GM12878 (cell line): ENCODE measurements at regions not wholly inside any gene's neighbourhood (a gene's known extent, or its start where the extent isn't known, plus 50 kb on each side); places are given as distances from the start of the nearest gene placed in this dataset.

ENCODE experiments used
- ATAC-seq: fragments of 200-7000 bp; cut with Tn5 transposase; 3 replicates; pipeline ENCODE4 v1.9.1; 2020; ENCODE audit warnings: mild to moderate bottlenecking, moderate library complexity
- BruUV-seq: library from RNA; stranded (reverse); fragments of 400-500 nt; replicated peaks from 2 replicates; lab custom pipeline; 2021; lab: Mats Ljungman, UMichigan
- CTCF ChIA-PET: fragments of 300-600 bp; sonication (Branson Sonifier 250); formaldehyde crosslinking; extraction: SDS; loops from one replicate; lab custom pipeline; 2021; ENCODE audit warnings: inconsistent platforms; lab: Yijun Ruan, JAX
- POLR2A ChIA-PET: fragments of 350-600 bp; formaldehyde crosslinking; extraction: SDS; loops from one replicate; lab custom pipeline; 2021; ENCODE audit warnings: inconsistent platforms; lab: Charles Lee
- RAD21 ChIA-PET: fragments of 300-600 bp; sonication (Branson Sonifier 250); formaldehyde crosslinking; loops from one replicate; lab custom pipeline; 2023; ENCODE audit warnings: antibody characterized with exemption; ENCODE audit not compliant: unreplicated experiment; lab: Charles Lee
- SMC1A ChIA-PET: fragments of 300-600 bp; sonication (Branson Sonifier 250); formaldehyde crosslinking; loops from one replicate; lab custom pipeline; 2023; ENCODE audit not compliant: unreplicated experiment, uncharacterized antibody; lab: Charles Lee
- DNase-seq: peaks from one replicate; pipeline ENCODE4 v3.0.0-alpha.2; 2011; ENCODE audit warnings: low read depth, low spot score
- FAIRE-seq: peaks from 3 replicates; lab custom pipeline; 2011; peaks lifted over from hg19 to GRCh38; lab: Jason Lieb, UNC
- H2AFZ ChIP-seq: 2 replicates; pipeline ENCODE4 v1.6.0; 2011; ENCODE audit warnings: low read depth, low read length, control low read depth; ENCODE audit not compliant: control insufficient read depth
- H3K27ac ChIP-seq: 2 replicates; pipeline ENCODE4 v1.5.1; 2011; ENCODE audit warnings: control low read depth; ENCODE audit not compliant: control insufficient read depth, insufficient read depth
- H3K27me3 ChIP-seq, 2 experiments: replicated peaks in 1 of 2; 2 replicates each; pipeline versions ENCODE4 v1.6.0 to v1.6.1; 2011; ENCODE audit warnings: low read length in 1 of 2; ENCODE audit not compliant: control insufficient read depth in 2 of 2, insufficient read depth in 2 of 2
- H3K36me3 ChIP-seq, 2 experiments: 2 replicates each; pipeline ENCODE4 v1.5.1; 2011; ENCODE audit warnings: low read length in 1 of 2; ENCODE audit not compliant: control insufficient read depth in 2 of 2, insufficient read depth in 2 of 2
- H3K4me1 ChIP-seq: 2 replicates; pipeline ENCODE4 v1.6.1; 2011; ENCODE audit warnings: mild to moderate bottlenecking, low read length, moderate library complexity, mixed read lengths; ENCODE audit not compliant: control insufficient read depth, insufficient read depth
- H3K4me2 ChIP-seq: 2 replicates; pipeline ENCODE4 v1.6.0; 2011; ENCODE audit warnings: control low read depth; ENCODE audit not compliant: control insufficient read depth, insufficient read depth
- H3K4me3 ChIP-seq: fragments of 200-600 bp; sonication (generic); 2 replicates; pipeline ENCODE4 v1.5.1; 2016
- H3K79me2 ChIP-seq: 2 replicates; pipeline ENCODE4 v1.6.0; 2011; ENCODE audit warnings: low read length; ENCODE audit not compliant: control insufficient read depth, insufficient read depth
- H3K9ac ChIP-seq: 2 replicates; pipeline ENCODE4 v1.8.0; 2011; ENCODE audit warnings: low read length, control low read depth, mixed read lengths; ENCODE audit not compliant: control insufficient read depth, insufficient read depth
- H3K9me3 ChIP-seq: replicated peaks from 3 replicates; pipeline ENCODE4 v1.5.1; 2011; ENCODE audit warnings: mild to moderate bottlenecking, low read length; ENCODE audit not compliant: control insufficient read depth, insufficient read depth
- H4K20me1 ChIP-seq: 2 replicates; pipeline ENCODE4 v1.6.0; 2011; ENCODE audit not compliant: control insufficient read depth, insufficient read depth
- BACH1 ChIP-seq: fragments of 450-650 bp; IDR thresholded peaks from 2 replicates; pipeline ENCODE4 v1.6.1; 2017; ENCODE audit warnings: mild to moderate bottlenecking, borderline replicate concordance
- EGR1 ChIP-seq, 2 experiments: IDR thresholded peaks; 1 replicate in 1 of 2; 2 replicates in 1 of 2; pipeline ENCODE4 v1.6.1; 2011 to 2012; ENCODE audit warnings: low read depth in 2 of 2, low read length in 2 of 2, borderline replicate concordance in 1 of 2, mild to moderate bottlenecking in 1 of 2, moderate library complexity in 1 of 2
- RB1 ChIP-seq: fragments of 450-650 bp; formaldehyde crosslinking; IDR thresholded peaks from 2 replicates; pipeline ENCODE4 v1.6.1; 2017; ENCODE audit warnings: mild to moderate bottlenecking, borderline replicate concordance
- SMAD1 ChIP-seq: fragments of 450-650 bp; IDR thresholded peaks from 2 replicates; pipeline ENCODE4 v1.6.1; 2018; ENCODE audit warnings: mild to moderate bottlenecking, low read depth; ENCODE audit not compliant: partially characterized antibody
- ZNF207 ChIP-seq: fragments of 450-650 bp; IDR thresholded peaks from 2 replicates; pipeline ENCODE4 v1.6.1; 2014; ENCODE audit warnings: antibody characterized with exemption, mild to moderate bottlenecking, borderline replicate concordance
- in situ Hi-C: fragments of 300-500 bp; cut with MboI; formaldehyde crosslinking; loops from 9 replicates; pipeline ENCODE4 v1.14.3; 2018; ENCODE audit warnings: mixed read lengths
- intact Hi-C: fragments of 100-400 bp; cut with micrococcal nuclease; formaldehyde crosslinking; loops from one replicate; pipeline ENCODE4 v1.14.2; 2022; ENCODE audit not compliant: unreplicated experiment
- TF ChIP-seq, protein P1 (sequence below): fragments of 150-350 bp; IDR thresholded peaks from 2 replicates; pipeline ENCODE4 v1.6.1; 2016; ENCODE audit warnings: low read depth, low read length

DNA sequence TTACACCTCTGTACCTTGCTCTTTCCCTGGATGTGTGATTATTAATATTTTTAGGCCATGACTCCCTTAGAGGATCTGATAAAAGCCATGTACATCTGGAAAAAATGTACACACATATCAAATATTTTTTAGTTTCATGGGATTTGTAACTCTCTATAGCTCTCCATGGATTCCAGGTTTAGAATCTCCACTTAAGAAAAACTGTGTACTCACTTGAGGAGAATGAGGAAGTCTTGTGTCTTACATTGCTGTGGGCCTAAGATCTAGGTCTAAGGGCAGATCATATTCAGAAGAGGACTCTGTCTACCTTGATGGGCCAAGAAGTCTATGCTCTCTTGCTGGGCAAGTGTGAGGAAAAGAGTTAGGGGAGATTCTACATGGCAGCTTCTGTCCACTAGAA lies 98.0 kb downstream of the RRAGB start:
- intact Hi-C loops: no loop called here
- in situ Hi-C loops: no loop called here
- ChIA-PET CTCF (interaction anchor here (2.0 kb wide), 1 partner anchor 93 kb away, joined by 4 read pairs; no protein-coding TSS in a partner anchor), RAD21 (no interaction called here), SMC1A (no interaction called here), POLR2A (no interaction called here)
- DNase-seq (no peak), FAIRE-seq (no peak), ATAC-seq (no peak)
- Histone ChIP-seq H3K9me3 (peaks cover 2% of the 10 kb centered on the region; the same call in 2 of the 3 replicates), H2AFZ (no peak overlapping the region), H3K4me1 (no peaks in the 10 kb centered on the region), H3K4me3 (no peak overlapping the region), H3K27me3 (no peaks in the 10 kb centered on the region), H3K79me2 (no peaks in the 10 kb centered on the region), H3K9ac (no peak overlapping the region), H3K27ac (no peak overlapping the region), H3K36me3 (no peaks in the 10 kb centered on the region), H3K4me2 (no peak overlapping the region), H4K20me1 (no peaks in the 10 kb centered on the region)
- no TSS peak for BruUV-seq
- TF ChIP-seq ZNF207 (no peak), EGR1 (IDR thresholded peaks at IDR 0.05; ENCODE audit: borderline replicate concordance in 1 of 2, low read depth in 2 of 2, low read length in 2 of 2) (no peak), BACH1 (no peak), SMAD1 (no peak), RB1 (no peak)
- TF ChIP-seq, protein P1, sequence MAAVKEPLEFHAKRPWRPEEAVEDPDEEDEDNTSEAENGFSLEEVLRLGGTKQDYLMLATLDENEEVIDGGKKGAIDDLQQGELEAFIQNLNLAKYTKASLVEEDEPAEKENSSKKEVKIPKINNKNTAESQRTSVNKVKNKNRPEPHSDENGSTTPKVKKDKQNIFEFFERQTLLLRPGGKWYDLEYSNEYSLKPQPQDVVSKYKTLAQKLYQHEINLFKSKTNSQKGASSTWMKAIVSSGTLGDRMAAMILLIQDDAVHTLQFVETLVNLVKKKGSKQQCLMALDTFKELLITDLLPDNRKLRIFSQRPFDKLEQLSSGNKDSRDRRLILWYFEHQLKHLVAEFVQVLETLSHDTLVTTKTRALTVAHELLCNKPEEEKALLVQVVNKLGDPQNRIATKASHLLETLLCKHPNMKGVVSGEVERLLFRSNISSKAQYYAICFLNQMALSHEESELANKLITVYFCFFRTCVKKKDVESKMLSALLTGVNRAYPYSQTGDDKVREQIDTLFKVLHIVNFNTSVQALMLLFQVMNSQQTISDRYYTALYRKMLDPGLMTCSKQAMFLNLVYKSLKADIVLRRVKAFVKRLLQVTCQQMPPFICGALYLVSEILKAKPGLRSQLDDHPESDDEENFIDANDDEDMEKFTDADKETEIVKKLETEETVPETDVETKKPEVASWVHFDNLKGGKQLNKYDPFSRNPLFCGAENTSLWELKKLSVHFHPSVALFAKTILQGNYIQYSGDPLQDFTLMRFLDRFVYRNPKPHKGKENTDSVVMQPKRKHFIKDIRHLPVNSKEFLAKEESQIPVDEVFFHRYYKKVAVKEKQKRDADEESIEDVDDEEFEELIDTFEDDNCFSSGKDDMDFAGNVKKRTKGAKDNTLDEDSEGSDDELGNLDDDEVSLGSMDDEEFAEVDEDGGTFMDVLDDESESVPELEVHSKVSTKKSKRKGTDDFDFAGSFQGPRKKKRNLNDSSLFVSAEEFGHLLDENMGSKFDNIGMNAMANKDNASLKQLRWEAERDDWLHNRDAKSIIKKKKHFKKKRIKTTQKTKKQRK: no peak
